Adrenal gland (tissue), 9 donors: ENCODE measurements at regions not wholly inside any gene's neighbourhood (a gene's known extent, or its start where the extent isn't known, plus 50 kb on each side); places are given as distances from the start of the nearest gene placed in this dataset.

Experiments
- DNase-seq, 7 donors: peaks; one replicate each; pipeline ENCODE4 v3.0.0-alpha.2; 2019 to 2020
- H3K27ac ChIP-seq, 5 donors: fragments of 200-600 bp; sonication (generic) in 4 of 5; 1 replicate in 3 of 5; 2 replicates in 2 of 5; pipeline versions ENCODE4 v1.5.1 to v1.8.0; 2016 to 2020; ENCODE audit warnings: mild to moderate bottlenecking in 1 of 5
- H3K27me3 ChIP-seq: fragments of 200-600 bp; 2 replicates; pipeline ENCODE4 v1.8.0; 2021
- H3K36me3 ChIP-seq, 2 donors: fragments of 200-600 bp; replicated peaks in 1 of 2; 1 replicate in 1 of 2; 2 replicates in 1 of 2; pipeline versions ENCODE4 v1.5.1 to v1.8.0; 2018 to 2022
- H3K4me1 ChIP-seq, 2 donors: fragments of 200-600 bp; replicated peaks in 1 of 2; 1 replicate in 1 of 2; 2 replicates in 1 of 2; pipeline versions ENCODE4 v1.5.1 to v1.8.0; 2018 to 2021
- H3K4me3 ChIP-seq, 4 donors: fragments of 200-600 bp; sonication (generic) in 3 of 4; one replicate each; pipeline ENCODE4 v1.5.1; 2016 to 2018
- H3K9me3 ChIP-seq, 3 donors: fragments of 200-600 bp; sonication (generic) in 1 of 3; replicated peaks in 1 of 3; 1 replicate in 2 of 3; 2 replicates in 1 of 3; pipeline versions ENCODE4 v1.5.1 to v1.8.0; 2016 to 2021
- POLR2A ChIP-seq, 2 donors: fragments of 450-650 bp; IDR thresholded peaks; one replicate each; pipeline ENCODE4 v1.6.1; 2017; ENCODE audit warnings: antibody characterized with exemption in 2 of 2, mild to moderate bottlenecking in 2 of 2, moderate library complexity in 1 of 2
- WGBS, 4 donors: extraction: QIAGEN DNeasy Blood & Tissue Kit in 2 of 4; methylation state at CpG; one replicate each; pipeline versions ENCODE4 v1.1.5 to v1.1.7; 2013 to 2017; 5-methylcytosine and 5-hydroxymethylcytosine counted together
- intact Hi-C, 2 donors: fragments of 100-400 bp; cut with DNase I; formaldehyde crosslinking; loops; one replicate each; pipeline versions ENCODE4 v1.14.1 to v1.15.0; 2022 to 2023
- TF ChIP-seq, protein P1 (sequence below), 6 experiments: fragments of 450-650 bp in 4 of 6; fragments of 200-600 bp in 2 of 6; sonication (generic) in 1 of 6; IDR thresholded peaks; 1 replicate in 5 of 6; 2 replicates in 1 of 6; pipeline versions ENCODE4 v1.5.1 to v1.8.0; 2016 to 2021; ENCODE audit warnings: antibody characterized with exemption in 6 of 6, mild to moderate bottlenecking in 2 of 6, moderate library complexity in 1 of 6
- donor health status: healthy with polysubstance abuse.
- donor health status: Bipolar disorder and iron deficiency.
- donor health status: DM: yes; HTN: yes; CAD: no.
- donor health status: DM: no; HTN: no; CAD: no.
- donor health status: DM: no; HTN: no; CAD: no.

DNA sequence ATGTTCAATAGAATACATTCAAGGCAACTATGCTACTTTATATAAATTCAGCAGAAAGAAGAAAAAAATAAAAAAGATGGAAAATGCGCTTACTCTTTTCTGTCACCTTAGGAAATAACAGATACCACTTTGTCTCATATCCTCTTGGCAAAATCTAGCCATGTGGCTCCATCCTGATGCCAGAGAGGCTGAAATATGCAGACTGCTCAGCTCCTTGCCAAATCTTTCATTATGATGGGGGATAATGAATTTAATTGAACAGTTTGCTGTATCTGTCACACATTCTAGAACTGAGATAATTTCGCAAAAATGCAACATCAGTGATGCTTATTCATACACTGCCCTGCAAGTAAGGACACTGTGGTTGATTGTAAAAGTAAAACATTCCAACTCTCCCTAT, 1081.5 kb downstream of the PLOD2 start:
- Histone ChIP-seq H3K4me1 (no peaks in the 10 kb centered on the region), H3K27ac (no peak overlapping the region), H3K9me3 (no peaks in the 10 kb centered on the region), H3K36me3 (no peaks in the 10 kb centered on the region), H3K27me3 (no peaks in the 10 kb centered on the region), H3K4me3 (no peak overlapping the region)
- DNase-seq, result no peak
- TF ChIP-seq, protein P1, sequence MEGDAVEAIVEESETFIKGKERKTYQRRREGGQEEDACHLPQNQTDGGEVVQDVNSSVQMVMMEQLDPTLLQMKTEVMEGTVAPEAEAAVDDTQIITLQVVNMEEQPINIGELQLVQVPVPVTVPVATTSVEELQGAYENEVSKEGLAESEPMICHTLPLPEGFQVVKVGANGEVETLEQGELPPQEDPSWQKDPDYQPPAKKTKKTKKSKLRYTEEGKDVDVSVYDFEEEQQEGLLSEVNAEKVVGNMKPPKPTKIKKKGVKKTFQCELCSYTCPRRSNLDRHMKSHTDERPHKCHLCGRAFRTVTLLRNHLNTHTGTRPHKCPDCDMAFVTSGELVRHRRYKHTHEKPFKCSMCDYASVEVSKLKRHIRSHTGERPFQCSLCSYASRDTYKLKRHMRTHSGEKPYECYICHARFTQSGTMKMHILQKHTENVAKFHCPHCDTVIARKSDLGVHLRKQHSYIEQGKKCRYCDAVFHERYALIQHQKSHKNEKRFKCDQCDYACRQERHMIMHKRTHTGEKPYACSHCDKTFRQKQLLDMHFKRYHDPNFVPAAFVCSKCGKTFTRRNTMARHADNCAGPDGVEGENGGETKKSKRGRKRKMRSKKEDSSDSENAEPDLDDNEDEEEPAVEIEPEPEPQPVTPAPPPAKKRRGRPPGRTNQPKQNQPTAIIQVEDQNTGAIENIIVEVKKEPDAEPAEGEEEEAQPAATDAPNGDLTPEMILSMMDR (IDR thresholded peaks at IDR 0.05), result no peak
- TF ChIP-seq POLR2A (IDR thresholded peaks at IDR 0.05), result no peak
- 80 to 92% (median 89%) methylated on average over 2 of the region's 2 CpGs for WGBS, 4 donors
- intact Hi-C loops, result no loop called here

DNA sequence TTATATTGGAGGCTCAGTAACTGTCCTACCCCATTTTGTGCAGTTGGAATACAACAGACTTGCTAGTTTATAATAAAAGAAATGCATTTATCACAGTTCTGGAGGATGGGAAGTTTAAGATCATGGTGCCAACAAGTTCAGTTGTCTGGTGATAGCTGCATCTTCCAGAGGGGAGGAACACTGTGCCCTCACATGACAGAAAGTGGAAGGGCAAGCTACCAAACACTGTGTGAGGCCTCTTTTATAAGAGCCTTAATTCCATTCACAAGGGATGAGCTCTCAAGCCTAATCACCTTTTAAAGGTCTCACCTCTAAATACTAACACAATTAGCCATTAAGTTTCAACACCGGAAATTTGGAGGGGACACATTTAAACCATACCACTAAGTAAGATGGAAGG, 1073.9 kb downstream of the PLOD2 start:
- 87 to 95% (median 94%) methylated on average over 1 of the region's 1 CpG for WGBS, 4 donors
- H3K27ac ChIP-seq, result no peak overlapping the region
- H3K9me3 ChIP-seq, result no peaks in the 10 kb centered on the region
- H3K4me3 ChIP-seq, result no peak overlapping the region
- H3K27me3 ChIP-seq, result no peaks in the 10 kb centered on the region
- no peaks in the 10 kb centered on the region for H3K36me3 ChIP-seq
- intact Hi-C loops, result no loop called here
- DNase-seq, result no peak
- TF ChIP-seq, protein P1 (IDR thresholded peaks at IDR 0.05), result no peak
- no peak for TF ChIP-seq POLR2A (IDR thresholded peaks at IDR 0.05)
- H3K4me1 ChIP-seq, result no peaks in the 10 kb centered on the region

DNA sequence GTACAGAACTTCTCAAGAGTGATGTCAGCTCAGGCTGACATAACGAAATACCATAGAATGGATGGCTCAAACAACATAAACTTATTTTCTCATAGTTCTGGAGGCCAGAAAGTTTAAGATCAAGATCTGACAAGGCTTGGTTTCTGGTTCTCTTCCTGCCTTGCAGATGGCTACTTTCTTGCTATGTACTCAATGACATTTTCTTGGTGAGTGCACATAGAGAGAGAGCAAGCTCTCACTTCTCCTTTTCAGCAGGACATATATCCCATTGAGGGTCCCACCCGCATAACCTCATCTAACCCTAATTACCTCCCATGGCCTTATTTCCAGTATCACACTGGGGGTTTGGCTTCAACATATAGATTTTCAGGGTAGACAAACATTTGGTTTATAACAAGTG, 1072.1 kb downstream of the PLOD2 start:
- intact Hi-C loops, result no loop called here
- DNase-seq, result no peak
- TF ChIP-seq POLR2A (IDR thresholded peaks at IDR 0.05), result no peak
- TF ChIP-seq, protein P1 (IDR thresholded peaks at IDR 0.05), result no peak
- Histone ChIP-seq H3K27ac (no peak overlapping the region), H3K27me3 (no peaks in the 10 kb centered on the region), H3K9me3 (no peaks in the 10 kb centered on the region), H3K4me3 (no peak overlapping the region), H3K4me1 (no peaks in the 10 kb centered on the region), H3K36me3 (no peaks in the 10 kb centered on the region)
- WGBS, 4 donors, result 62 to 87% (median 78%) methylated on average over 2 of the region's 2 CpGs

DNA sequence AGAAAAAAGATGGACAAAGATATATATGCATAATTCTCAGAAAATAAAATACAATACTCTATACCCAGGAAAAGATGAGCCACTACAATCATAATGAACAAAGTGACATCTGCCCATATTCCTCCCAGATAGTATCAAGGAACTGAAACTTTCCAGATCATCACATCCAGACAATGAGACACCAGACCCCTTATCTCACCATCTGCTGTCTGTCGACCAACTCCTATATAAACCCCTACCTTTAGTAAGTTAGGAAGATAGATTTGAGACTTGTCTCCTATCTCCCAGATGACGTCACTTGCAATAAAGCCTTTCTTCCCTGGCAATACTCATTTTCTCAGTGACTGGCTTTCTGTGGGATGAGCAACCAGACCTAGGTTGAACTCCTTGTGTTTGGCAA, 1071.6 kb downstream of the PLOD2 start:
- Histone ChIP-seq H3K9me3 (no peaks in the 10 kb centered on the region), H3K4me3 (no peak overlapping the region), H3K4me1 (no peaks in the 10 kb centered on the region), H3K27ac (no peak overlapping the region), H3K36me3 (no peaks in the 10 kb centered on the region), H3K27me3 (no peaks in the 10 kb centered on the region)
- TF ChIP-seq, protein P1 (IDR thresholded peaks at IDR 0.05), result no peak
- TF ChIP-seq POLR2A (IDR thresholded peaks at IDR 0.05), result no peak
- 78 to 93% (median 87%) methylated on average over 2 of the region's 2 CpGs for WGBS, 4 donors
- intact Hi-C loops, result no loop called here
- no peak for DNase-seq
